GM12874 (cell line): ENCODE measurements at regions not wholly inside any gene's neighbourhood (a gene's known extent, or its start where the extent isn't known, plus 50 kb on each side); places are given as distances from the start of the nearest gene placed in this dataset.

Source experiments
- TF ChIP-seq, protein P1 (sequence below): IDR thresholded peaks from 2 replicates; pipeline ENCODE4 v1.5.1; 2011; ENCODE audit warnings: low read depth, mild to moderate bottlenecking, control low read depth, low read length, moderate library complexity; ENCODE audit not compliant: insufficient read depth

DNA sequence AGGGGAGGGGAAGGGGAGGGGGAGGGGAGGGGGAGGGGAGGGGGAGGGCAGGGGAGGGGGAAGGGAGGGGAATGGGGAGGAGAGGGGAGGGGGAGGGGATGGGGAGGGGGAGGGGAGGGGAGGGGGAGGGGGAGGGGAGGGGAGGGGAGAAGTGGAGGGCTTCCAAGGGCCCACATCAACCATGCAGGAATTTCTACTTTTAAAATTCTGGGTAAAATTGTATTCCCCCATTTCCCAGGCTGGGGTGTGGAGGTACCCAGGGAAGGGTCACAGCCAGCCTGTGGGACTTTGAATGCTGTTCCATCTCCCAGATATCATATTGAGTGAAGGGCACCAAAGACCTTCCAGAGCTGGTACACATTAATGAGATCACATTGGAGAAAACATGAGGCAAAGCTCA, 126.9 kb upstream of the ETS2 start:
- TF ChIP-seq, protein P1, sequence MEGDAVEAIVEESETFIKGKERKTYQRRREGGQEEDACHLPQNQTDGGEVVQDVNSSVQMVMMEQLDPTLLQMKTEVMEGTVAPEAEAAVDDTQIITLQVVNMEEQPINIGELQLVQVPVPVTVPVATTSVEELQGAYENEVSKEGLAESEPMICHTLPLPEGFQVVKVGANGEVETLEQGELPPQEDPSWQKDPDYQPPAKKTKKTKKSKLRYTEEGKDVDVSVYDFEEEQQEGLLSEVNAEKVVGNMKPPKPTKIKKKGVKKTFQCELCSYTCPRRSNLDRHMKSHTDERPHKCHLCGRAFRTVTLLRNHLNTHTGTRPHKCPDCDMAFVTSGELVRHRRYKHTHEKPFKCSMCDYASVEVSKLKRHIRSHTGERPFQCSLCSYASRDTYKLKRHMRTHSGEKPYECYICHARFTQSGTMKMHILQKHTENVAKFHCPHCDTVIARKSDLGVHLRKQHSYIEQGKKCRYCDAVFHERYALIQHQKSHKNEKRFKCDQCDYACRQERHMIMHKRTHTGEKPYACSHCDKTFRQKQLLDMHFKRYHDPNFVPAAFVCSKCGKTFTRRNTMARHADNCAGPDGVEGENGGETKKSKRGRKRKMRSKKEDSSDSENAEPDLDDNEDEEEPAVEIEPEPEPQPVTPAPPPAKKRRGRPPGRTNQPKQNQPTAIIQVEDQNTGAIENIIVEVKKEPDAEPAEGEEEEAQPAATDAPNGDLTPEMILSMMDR: no peak

DNA sequence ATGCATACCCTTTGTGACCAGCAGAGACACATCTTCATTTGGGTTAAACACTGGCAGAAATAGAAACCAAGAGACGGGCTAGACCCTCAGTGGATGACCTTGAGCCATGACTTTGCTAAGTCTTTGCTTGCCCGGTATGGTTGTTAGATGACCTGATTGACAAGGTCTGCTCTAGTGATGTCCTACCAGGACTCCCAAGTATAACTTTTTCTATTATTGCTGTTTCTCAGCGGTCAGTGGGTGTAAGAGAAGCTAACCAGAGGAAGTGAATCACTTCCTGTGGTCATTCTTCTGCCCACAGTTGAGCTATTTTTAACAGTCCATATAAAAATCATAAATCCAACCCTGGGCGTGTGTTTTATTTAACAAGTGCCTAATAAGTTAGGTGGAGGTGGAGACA, 126.2 kb upstream of the ETS2 start:
- TF ChIP-seq, protein P1: no peak

DNA sequence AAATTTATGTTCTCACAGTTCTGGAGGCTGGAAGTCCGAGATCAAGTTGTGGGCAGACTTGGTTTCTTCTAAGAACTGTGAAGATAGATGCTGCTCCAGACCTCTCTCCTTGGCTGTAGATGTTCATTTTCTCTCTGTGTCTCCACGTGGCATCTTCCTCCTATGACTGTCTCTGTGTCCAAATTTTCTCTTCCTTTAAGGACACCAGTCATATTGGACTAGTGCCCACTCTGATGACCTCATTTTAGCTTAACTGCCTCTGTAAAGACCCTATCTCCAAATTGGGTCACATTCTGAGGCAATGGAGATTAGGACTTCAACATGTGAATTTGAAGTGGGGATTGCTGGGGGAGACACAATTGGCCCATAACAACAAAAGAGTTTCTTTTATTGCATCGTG, 125.3 kb upstream of the ETS2 start:
- TF ChIP-seq, protein P1: no peak

DNA sequence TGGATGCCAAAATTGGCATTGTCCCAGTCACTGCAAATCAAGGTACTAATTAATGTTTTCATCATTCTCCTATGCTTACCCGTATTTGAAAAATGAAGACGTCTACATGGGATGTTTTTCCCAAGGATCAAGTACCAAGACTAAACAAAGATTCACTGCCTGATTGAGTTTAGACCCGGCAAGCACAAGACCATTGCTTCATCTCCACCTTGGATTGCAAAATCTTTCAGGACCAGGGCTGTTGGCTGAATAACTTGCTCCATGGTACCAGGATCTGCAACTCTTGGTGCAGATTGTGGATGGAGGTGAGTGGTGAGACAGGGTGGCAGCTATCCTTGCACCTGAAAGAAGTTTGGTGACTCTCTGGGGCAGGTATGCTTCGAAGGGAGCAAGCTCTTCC, 122.5 kb upstream of the ETS2 start:
- TF ChIP-seq, protein P1: no peak

DNA sequence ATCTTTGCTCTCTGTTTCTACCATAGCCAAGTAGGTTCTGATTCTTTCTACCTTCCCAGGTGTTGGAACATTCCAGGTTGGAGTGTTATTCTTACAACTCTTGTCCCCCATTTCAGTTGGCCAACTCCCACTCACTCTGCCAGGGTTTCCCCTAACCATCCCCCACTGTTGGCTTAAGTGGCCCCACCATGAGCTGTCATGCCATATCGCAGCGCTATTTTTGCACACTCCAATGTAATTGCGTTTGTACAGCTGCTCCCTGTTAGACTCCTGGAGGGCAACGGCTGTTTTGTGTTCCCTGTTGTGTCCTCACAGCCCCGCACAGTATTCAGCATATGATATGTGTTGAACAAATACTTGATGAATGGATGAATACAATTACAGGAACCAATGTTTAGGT, 117.7 kb upstream of the ETS2 start:
- TF ChIP-seq, protein P1: no peak

DNA sequence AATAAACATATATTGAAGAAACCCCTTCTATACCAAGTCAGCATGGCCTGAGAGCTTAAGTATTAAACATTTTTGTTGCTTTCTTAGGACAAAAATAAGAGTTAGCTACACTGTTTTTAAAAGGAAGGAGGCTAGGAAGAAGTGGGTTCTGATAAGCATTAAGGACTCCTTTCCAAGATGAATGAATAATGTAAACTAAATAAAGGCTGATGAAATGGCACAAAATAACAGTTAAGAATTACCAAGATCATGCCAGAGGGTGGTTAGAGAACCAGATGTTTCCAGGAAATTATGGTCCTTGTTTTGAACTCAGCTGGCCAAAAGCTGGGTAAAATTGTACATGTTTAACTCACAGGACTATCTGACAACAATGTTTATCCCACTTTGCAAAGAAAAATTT, 114.1 kb upstream of the ETS2 start:
- TF ChIP-seq, protein P1: no peak

DNA sequence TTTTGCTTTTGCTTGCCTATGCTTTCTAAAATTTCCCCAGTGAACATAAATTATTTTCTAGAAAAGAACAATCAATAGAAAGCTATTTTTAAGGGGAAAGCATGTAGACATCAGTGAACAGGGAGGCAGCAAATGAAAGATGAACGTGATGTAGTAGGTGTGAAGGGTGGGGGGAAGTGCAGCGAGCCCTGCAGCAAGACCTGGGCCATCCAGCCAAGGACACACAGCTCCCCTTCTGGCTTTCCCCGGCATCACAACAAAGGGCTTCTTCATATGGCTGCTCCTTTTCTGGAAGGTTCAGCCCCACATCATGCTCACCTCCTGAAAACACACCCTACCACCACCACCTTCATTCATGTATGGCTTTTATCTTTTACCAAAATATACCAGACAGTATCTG, 109.2 kb upstream of the ETS2 start:
- TF ChIP-seq, protein P1: no peak

DNA sequence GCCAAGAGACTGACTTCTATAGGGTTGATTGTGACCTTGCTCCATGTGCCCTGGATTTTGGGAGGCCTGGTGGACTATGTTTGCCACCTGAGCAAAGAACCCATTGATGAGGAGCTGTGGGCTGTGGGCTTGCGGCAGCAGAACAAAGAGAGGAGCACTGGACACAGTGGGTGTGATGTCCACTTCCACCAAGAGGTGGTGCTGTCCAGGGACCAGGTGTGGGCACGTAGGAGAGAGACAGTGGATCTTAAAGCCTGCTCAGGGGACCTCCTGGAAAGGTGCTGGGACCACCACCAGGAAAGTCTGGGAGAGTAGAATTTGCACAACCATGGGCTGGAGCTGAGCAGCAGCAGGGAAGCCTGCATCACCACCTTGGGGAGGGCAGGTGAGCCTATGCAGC, 106.7 kb upstream of the ETS2 start:
- TF ChIP-seq, protein P1: peak; percentile 7; the same call in 1 of the 2 replicates
